Stomach (tissue), 4 donors: ENCODE measurements at regions not wholly inside any gene's neighbourhood (a gene's known extent, or its start where the extent isn't known, plus 50 kb on each side); places are given as distances from the start of the nearest gene placed in this dataset.

Experiments
- CTCF ChIP-seq, 7 experiments: fragments of 450-650 bp in 4 of 7; fragments of 200-600 bp in 3 of 7; sonication (generic) in 3 of 7; IDR thresholded peaks; one replicate each; pipeline ENCODE4 v1.5.1; 2016 to 2019; ENCODE audit warnings: antibody characterized with exemption in 7 of 7, control low read depth in 2 of 7, mild to moderate bottlenecking in 1 of 7
- EP300 ChIP-seq: sonication (generic); formaldehyde crosslinking; IDR thresholded peaks from one replicate; pipeline ENCODE4 v1.6.1; 2017; ENCODE audit warnings: antibody characterized with exemption

GRCh38 chrY:7455626-7456025 lies 544.1 kb upstream of the AMELY start:
- TF ChIP-seq CTCF (IDR thresholded peaks at IDR 0.05) (no peak), EP300 (no peak)
